Dendritic cell treated with granulocyte-macrophage colony-stimulating factor and Interleukin-4, amounts not matched to agents 40 ng/mL and 50 ng/mL, for 4 days (primary cell): ENCODE measurements at regions not wholly inside any gene's neighbourhood (a gene's known extent, or its start where the extent isn't known, plus 50 kb on each side); places are given as distances from the start of the nearest gene placed in this dataset.
"Not testable (repeated sequence)": the region's sequence is repeated elsewhere in the genome, so short reads cannot be mapped to it uniquely, and the experiment has no call there.

Experiments
- H3K27ac Mint-ChIP-seq: one replicate; pipeline ENCODE4 v1.8.0; 2022; ENCODE audit warnings: mild to moderate bottlenecking, mixed read lengths
- H3K27me3 Mint-ChIP-seq: one replicate; pipeline ENCODE4 v1.8.0; 2022; ENCODE audit warnings: mild to moderate bottlenecking, mixed read lengths
- H3K36me3 Mint-ChIP-seq: one replicate; pipeline ENCODE4 v1.8.0; 2022; ENCODE audit warnings: low read depth, mixed read lengths
- H3K4me1 Mint-ChIP-seq: one replicate; pipeline ENCODE4 v1.8.0; 2022; ENCODE audit warnings: low read depth, mixed read lengths
- H3K4me3 Mint-ChIP-seq: one replicate; pipeline ENCODE4 v1.8.0; 2022; ENCODE audit warnings: mild to moderate bottlenecking, moderate library complexity, mixed read lengths
- H3K9me3 Mint-ChIP-seq: one replicate; pipeline ENCODE4 v1.8.0; 2022; ENCODE audit warnings: mixed read lengths
- intact Hi-C: fragments of 100-400 bp; cut with micrococcal nuclease; formaldehyde crosslinking; loops from one replicate; pipeline ENCODE4 v1.15.0; 2022

DNA sequence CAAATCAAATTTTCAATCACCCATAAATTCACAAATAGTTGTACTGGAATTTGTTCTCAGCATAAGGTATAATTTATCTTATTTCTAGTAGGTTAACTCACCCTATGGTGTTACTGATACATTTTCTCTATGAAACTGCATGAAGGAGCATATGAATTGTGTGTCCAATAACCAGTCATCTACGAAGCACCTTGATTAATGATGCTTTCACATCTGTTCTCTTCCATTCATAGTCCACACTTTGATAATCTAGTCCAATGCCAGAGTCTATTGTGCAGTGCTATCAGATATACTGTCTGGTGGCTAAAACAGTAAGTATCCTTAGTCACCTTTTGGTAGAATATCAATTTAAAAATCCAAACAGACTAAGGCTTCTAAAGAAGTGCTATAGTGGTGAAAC lies 876.0 kb downstream of the RPS29 start:
- Mint-ChIP-seq H3K27ac (no peak overlapping the region), H3K27me3 (no peaks in the 10 kb centered on the region), H3K36me3 (no peaks in the 10 kb centered on the region), H3K4me3 (no peak overlapping the region), H3K4me1 (no peaks in the 10 kb centered on the region), H3K9me3 (no peaks in the 10 kb centered on the region)
- intact Hi-C loops = no loop called here

DNA sequence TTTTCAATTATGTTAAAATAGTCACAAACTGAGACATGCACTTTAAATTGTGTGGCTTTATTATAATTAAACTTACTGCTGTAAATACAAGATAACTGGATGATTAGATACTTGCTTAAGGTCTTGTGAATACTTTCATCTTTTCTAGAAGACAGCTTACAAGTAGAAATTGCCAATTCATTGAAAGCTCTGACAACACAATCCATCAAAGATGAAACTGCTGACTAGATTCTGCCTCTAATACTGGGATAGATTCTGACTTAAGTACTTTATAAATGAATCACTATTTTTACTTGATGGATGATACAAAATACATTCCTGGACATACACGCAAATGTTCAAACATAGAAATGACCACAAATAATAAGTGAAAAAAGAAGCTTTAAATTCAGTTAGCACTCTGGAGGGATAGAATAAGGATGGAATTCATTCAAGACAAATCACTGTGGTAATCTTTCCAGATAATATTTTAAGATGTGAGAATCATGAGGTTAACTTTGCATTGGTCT lies 876.8 kb downstream of the RPS29 start:
- Mint-ChIP-seq H3K36me3 (no peaks in the 10 kb centered on the region), H3K4me3 (no peak overlapping the region), H3K27ac (no peak overlapping the region), H3K9me3 (no peaks in the 10 kb centered on the region), H3K27me3 (no peaks in the 10 kb centered on the region), H3K4me1 (no peaks in the 10 kb centered on the region)
- intact Hi-C loops = no loop called here

DNA sequence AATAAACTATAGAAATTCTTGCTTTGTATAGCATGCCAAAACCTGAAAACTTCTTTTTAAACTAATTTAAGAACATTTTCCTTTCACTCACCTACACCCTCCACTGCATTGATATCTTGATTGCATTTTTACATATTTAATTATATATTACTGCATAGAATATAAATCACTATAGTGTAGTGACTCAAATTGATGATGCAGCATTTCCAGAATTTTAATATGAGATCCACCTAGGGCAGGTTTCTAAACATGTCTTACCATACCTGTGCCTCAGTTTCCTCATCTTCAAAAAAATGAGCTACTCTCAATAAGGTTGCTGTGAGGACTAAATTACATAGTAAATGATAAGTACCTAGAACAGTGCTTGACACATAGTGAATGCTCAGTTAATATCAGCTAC lies 881.5 kb downstream of the RPS29 start:
- intact Hi-C loops = no loop called here
- Mint-ChIP-seq H3K36me3 (no peaks in the 10 kb centered on the region), H3K27me3 (no peaks in the 10 kb centered on the region), H3K27ac (no peak overlapping the region), H3K4me1 (no peaks in the 10 kb centered on the region), H3K9me3 (peaks cover 11% of the 10 kb centered on the region), H3K4me3 (no peak overlapping the region)

DNA sequence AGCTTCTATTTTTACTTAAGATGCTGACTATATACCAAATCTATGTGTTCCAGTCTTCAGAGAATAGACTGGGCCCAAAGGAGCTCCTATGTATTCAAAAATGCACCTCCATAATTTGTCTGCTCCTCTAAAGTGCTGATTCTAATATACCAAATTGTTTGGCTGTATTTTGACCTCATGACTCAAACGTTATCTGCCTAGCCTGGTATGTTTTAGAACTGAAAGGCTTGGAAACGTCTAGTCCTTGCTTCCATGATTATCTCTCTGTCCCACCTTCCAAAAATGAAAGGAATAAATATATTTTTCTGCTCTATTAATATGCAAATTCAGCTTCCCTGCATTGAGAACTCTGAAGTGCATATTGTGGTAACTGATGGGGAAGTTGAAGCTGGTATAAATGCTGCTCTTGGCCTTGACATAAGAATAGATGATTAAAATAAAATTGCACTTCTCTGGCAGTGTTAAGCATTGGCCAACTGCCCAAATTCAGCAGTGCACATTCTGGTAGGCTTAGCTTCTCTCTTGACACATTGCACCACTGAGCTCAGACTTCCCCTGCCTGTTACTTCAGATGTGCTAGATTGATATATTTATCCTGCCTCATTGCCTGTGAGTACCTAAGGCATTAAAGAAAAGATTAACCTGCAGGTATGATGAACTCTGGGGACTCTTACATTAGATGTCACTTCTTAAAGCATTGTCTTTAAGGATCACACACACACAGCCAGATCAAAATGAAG lies 882.3 kb downstream of the RPS29 start:
- Mint-ChIP-seq H3K9me3 (peaks cover 18% of the 10 kb centered on the region), H3K4me1 (no peaks in the 10 kb centered on the region), H3K27me3 (no peaks in the 10 kb centered on the region), H3K36me3 (no peaks in the 10 kb centered on the region), H3K27ac (no peak overlapping the region), H3K4me3 (no peak overlapping the region)
- intact Hi-C loops = no loop called here

DNA sequence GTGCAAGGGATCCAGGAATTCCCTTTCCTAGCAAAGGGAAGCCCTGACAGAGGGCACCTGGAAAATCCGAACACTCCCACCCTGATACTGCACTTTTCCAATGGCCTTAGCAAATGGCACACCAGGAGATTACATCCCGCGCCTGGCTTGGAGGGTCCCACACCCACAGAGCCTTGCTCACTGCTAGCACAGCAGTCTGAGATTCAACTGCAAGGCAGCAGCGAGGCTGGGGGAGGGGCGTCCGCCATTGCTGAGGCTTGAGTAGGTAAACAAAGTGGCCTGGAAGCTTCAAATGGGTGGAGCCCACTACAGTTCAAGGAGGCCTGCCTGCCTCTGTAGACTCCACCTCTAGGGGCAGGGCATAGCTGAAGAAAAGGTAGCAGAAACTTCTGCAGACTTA lies 888.8 kb downstream of the RPS29 start:
- H3K4me3 Mint-ChIP-seq, H3K27ac Mint-ChIP-seq, H3K36me3 Mint-ChIP-seq, H3K4me1 Mint-ChIP-seq, intact Hi-C loops, H3K27me3 Mint-ChIP-seq: not testable (repeated sequence)
- H3K9me3 Mint-ChIP-seq = peaks cover 28% of the 10 kb centered on the region

DNA sequence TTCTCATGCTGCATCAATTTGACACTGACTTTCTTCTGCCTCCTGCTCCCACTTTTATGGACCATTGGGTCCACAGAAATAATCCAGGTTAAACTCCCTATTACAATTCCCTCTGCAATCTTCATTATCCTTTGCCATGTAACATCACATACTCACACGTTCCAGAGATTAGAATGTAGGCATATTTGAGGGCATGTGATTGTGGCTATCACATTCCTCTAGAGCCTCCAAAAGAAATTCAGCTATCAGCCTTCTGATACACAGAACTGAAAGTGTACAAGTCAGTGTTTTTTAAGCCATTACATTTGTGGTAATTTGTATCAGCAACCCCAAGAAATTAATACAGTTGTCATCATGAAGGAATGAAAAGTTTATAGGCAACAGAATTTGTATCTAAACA lies 892.4 kb downstream of the RPS29 start:
- intact Hi-C loops = no loop called here
- no peak overlapping the region for H3K4me3 Mint-ChIP-seq
- H3K27ac Mint-ChIP-seq = no peak overlapping the region
- H3K4me1 Mint-ChIP-seq = no peaks in the 10 kb centered on the region
- no peaks in the 10 kb centered on the region for H3K36me3 Mint-ChIP-seq
- H3K9me3 Mint-ChIP-seq = peaks cover 8% of the 10 kb centered on the region
- H3K27me3 Mint-ChIP-seq = no peaks in the 10 kb centered on the region

DNA sequence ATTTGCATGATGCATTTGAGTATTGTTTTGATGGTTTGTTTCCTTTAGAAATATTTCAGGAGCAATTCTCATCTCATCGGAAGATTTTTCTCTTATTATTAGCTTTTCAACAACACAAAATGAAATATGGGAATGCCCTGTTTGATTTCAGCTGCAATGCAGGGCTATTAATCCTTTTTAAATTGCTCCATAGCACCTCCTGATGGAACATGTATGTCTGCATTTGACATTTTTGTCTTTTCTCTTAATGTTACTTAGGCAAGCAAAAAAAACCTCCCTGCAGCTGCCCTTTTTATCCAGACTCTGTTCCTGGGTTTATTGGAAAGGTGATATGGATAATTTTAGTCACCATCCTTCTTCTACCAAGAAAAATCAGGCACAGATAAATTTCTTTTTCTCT lies 895.8 kb downstream of the RPS29 start:
- no peaks in the 10 kb centered on the region for H3K4me1 Mint-ChIP-seq
- H3K9me3 Mint-ChIP-seq = no peaks in the 10 kb centered on the region
- H3K27me3 Mint-ChIP-seq = no peaks in the 10 kb centered on the region
- no peak overlapping the region for H3K27ac Mint-ChIP-seq
- no peaks in the 10 kb centered on the region for H3K36me3 Mint-ChIP-seq
- intact Hi-C loops = no loop called here
- H3K4me3 Mint-ChIP-seq = no peak overlapping the region

DNA sequence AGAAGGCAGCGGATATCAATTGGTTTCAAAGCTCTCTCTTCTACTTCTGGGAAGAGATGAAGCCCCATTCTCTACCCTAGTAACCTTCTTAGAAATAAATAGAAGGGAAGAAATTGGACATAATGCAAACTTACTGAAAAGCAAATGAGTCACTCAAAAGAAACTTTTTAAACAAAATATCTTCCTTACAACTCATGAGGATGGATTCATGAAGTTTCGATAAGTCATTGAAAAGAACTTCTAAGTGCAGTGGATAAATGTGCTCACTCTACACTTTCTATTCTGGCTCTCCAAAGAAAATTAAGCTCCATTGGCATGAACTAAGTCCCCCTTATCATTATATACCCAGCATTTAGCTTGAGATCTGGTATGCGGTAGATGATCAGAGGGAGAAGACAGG lies 899.5 kb downstream of the RPS29 start:
- intact Hi-C loops = no loop called here
- Mint-ChIP-seq H3K4me1 (no peaks in the 10 kb centered on the region), H3K9me3 (no peaks in the 10 kb centered on the region), H3K27me3 (no peaks in the 10 kb centered on the region), H3K27ac (no peak overlapping the region), H3K4me3 (no peak overlapping the region), H3K36me3 (no peaks in the 10 kb centered on the region)

DNA sequence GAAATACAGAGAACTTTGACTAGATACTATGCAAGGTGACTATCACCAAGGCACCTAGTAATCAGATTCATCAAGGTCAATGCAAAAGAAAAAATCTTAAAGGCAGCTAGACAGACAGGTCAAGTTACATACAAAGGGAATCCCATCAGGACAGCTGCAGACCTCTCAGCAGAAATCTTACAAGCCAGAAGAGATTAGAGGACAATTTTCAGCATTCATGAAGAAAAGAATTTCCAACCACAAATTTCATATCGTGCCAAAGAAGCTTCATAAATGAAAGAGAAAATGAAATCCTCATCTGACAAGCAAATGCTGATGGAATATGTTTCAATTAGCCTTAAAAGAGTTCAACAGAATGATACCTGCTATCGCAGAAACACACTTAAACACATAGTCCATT lies 913.7 kb downstream of the RPS29 start:
- Mint-ChIP-seq H3K27me3 (no peaks in the 10 kb centered on the region), H3K4me1 (no peaks in the 10 kb centered on the region), H3K27ac (no peak overlapping the region), H3K4me3 (no peak overlapping the region), H3K36me3 (no peaks in the 10 kb centered on the region), H3K9me3 (peaks cover 29% of the 10 kb centered on the region)
- intact Hi-C loops = no loop called here

DNA sequence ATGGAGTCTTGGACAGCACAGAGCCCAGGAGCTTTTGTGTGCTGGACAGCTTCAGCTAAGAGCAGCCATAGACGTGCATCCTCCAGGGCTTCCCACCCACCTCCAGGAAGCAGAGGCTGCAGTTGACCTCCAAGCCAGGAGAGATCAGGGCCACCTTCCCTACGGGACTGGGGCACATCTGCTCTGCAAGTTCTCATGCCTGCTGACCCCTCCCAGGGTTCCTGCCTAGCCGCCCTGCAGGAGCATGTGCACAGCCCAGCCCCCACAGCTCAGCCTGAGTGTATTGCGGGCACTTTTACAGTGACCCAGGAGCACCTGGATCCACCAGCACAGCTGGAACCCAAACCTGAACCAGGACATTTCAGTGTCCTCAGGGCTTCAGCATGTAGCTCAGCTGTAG lies 915.2 kb downstream of the RPS29 start:
- Mint-ChIP-seq H3K4me3 (no peak overlapping the region), H3K4me1 (no peaks in the 10 kb centered on the region), H3K36me3 (no peaks in the 10 kb centered on the region), H3K27ac (no peak overlapping the region), H3K9me3 (peaks cover 21% of the 10 kb centered on the region), H3K27me3 (no peaks in the 10 kb centered on the region)
- intact Hi-C loops = no loop called here

DNA sequence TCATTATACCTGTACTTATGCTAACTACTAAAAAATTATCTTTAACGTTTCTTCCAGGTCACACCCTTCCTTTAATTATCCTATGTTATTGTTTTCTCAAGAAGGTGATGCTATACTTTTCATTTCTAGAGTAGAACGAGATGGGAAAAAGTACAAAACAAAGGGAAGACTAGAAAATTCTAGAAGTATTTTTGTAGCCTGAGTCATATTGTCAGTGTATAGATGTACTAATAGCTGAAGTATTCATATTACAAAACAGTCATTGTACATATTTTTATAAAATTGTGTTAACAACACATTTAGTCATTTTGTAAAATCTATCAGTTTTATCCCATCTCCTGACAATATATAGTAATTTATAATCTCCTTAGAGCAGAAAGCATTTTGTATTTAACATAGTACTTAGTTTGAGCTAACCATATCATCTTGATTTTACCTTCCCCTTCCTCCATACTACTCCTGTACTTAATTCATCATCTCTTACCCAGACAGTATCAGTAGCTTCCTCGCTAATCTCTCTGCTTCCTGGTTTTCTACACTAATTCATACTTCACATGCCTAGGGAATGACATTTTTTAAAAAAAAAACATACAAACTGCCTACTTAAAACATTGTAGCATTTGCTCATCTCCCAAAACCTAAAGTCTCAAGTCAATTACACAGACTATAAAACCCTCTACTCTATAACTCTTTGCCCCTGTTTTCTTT lies 920.9 kb downstream of the RPS29 start:
- no peaks in the 10 kb centered on the region for H3K27me3 Mint-ChIP-seq
- no peak overlapping the region for H3K4me3 Mint-ChIP-seq
- H3K36me3 Mint-ChIP-seq = no peaks in the 10 kb centered on the region
- no peak overlapping the region for H3K27ac Mint-ChIP-seq
- H3K9me3 Mint-ChIP-seq = peaks cover 9% of the 10 kb centered on the region
- intact Hi-C loops = no loop called here
- H3K4me1 Mint-ChIP-seq = no peaks in the 10 kb centered on the region

DNA sequence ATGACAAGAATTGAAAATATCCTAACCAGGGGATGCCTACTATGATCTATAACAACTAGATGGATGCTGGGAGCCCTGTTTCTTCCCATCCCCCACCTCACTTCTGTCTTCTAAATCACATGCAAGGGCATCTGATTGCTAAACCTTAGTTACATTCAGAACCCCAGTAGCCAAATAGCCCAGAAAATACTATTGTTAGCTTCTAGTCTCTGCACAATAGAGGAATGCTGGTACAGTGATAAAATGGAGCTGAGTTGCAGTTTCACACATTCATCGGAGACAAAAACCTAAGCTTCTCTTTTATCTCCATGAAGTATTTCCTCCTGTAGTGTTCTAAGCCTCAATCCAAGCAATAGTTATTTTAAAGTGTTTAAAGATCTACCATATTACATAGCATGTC lies 942.9 kb downstream of the RPS29 start:
- Mint-ChIP-seq H3K27me3 (no peaks in the 10 kb centered on the region), H3K4me3 (no peak overlapping the region), H3K36me3 (no peaks in the 10 kb centered on the region), H3K27ac (no peak overlapping the region), H3K9me3 (peaks cover 15% of the 10 kb centered on the region), H3K4me1 (no peaks in the 10 kb centered on the region)
- intact Hi-C loops = no loop called here

DNA sequence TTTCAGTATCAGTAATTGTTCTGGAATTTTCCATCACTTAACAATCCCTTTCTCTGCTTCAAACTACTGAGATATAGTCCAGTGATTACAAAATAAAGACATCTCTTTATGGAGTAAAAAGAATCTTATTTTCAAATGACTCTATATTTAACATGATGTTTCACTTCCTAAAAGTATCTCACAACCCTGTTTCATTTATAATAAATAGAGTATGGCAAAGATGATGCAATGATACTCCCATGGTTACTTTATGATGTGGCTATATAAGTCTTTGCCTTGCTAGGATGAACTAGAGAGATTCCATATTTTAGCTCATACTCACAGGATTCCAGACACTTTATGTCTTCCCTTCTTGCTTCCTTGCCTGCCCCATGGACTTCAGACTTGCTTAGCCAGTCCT lies 953.5 kb upstream of the MDGA2 start:
- Mint-ChIP-seq H3K27ac (no peak overlapping the region), H3K27me3 (no peaks in the 10 kb centered on the region), H3K4me3 (no peak overlapping the region), H3K36me3 (no peaks in the 10 kb centered on the region), H3K4me1 (no peaks in the 10 kb centered on the region), H3K9me3 (peaks cover 10% of the 10 kb centered on the region)
- intact Hi-C loops = no loop called here

DNA sequence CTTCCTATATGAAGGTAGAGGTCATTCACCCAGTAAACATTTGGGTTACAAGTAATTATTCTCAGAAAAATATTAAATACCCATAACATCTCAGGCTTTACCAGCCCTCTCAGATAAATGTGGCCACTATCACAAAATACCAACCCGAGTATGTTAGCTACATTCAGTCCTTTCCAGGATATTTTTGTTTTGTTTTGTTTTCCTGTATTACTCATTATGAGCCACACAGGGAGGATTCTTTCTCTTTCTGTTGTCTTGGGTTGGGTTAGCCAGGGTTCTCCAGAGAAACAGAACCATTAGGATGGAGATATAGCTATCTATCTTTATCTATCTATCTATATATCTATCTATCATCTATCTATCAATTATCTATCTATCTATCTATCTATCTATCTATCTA lies 947.6 kb upstream of the MDGA2 start:
- H3K4me1 Mint-ChIP-seq = no peaks in the 10 kb centered on the region
- intact Hi-C loops = no loop called here
- H3K27ac Mint-ChIP-seq = no peak overlapping the region

DNA sequence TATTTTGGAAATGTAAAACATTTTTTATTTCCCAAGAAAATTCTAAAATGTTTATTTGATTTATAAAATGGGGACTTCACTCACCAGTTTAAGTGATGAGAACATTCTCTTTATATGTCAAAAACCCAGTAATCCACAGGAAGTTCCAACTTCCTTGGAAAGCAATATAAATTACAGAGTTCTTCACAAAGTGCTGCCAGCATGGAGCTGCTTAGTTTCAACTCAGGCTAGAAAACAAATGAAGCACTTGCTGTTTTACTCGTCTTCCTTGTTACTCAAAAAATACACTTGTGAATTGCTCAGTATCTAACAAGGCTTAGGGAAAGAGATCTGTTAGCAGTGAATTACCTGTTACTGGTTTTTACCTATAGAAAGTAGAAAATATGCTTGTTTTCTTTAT lies 942.7 kb upstream of the MDGA2 start:
- H3K9me3 Mint-ChIP-seq = peaks cover 5% of the 10 kb centered on the region
- H3K4me3 Mint-ChIP-seq = no peak overlapping the region
- H3K27me3 Mint-ChIP-seq = no peaks in the 10 kb centered on the region
- H3K4me1 Mint-ChIP-seq = no peaks in the 10 kb centered on the region
- no peak overlapping the region for H3K27ac Mint-ChIP-seq
- H3K36me3 Mint-ChIP-seq = no peaks in the 10 kb centered on the region
- intact Hi-C loops = no loop called here

More for the DNA sequence above, 947.6 kb upstream of the MDGA2 start:
- H3K9me3 Mint-ChIP-seq = peaks cover 4% of the 10 kb centered on the region
- H3K27me3 Mint-ChIP-seq = no peaks in the 10 kb centered on the region
- H3K4me3 Mint-ChIP-seq = no peak overlapping the region
- no peaks in the 10 kb centered on the region for H3K36me3 Mint-ChIP-seq
